ENCODE measurements at regions not wholly inside any gene's neighbourhood (a gene's known extent, or its start where the extent isn't known, plus 50 kb on each side); places are given as distances from the start of the nearest gene placed in this dataset.

DNA sequence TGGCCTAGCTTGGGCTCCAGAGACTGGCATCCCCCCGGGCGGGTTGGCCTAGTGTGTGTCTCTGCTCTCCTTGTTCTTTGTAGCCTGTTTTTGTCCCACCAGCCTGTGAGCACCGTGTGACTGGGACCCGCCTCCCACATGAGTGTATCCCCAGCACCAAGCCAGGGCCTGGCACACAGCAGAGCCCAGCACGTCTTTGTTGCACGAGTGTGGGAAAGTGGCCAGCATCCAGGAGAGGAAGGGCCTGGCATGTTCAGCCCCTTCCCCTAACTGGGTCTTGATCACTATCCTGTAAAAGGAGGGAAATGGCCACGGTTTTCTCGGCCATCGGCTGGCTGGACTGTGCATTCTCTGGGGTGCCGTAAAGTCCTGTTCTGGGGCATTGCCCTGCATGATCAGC lies 290.1 kb downstream of the BMP7 start:
- TF ChIP-seq EZH2 (IDR thresholded peaks at IDR 0.05; ENCODE audit: borderline replicate concordance, low read depth, low read length, poor library complexity, severe bottlenecking) = no peak
- TF ChIP-seq, protein P1, sequence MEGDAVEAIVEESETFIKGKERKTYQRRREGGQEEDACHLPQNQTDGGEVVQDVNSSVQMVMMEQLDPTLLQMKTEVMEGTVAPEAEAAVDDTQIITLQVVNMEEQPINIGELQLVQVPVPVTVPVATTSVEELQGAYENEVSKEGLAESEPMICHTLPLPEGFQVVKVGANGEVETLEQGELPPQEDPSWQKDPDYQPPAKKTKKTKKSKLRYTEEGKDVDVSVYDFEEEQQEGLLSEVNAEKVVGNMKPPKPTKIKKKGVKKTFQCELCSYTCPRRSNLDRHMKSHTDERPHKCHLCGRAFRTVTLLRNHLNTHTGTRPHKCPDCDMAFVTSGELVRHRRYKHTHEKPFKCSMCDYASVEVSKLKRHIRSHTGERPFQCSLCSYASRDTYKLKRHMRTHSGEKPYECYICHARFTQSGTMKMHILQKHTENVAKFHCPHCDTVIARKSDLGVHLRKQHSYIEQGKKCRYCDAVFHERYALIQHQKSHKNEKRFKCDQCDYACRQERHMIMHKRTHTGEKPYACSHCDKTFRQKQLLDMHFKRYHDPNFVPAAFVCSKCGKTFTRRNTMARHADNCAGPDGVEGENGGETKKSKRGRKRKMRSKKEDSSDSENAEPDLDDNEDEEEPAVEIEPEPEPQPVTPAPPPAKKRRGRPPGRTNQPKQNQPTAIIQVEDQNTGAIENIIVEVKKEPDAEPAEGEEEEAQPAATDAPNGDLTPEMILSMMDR (conservative IDR thresholded peaks at IDR 0.05; ENCODE audit: low read depth, low read length) = no peak
- H3K36me3 ChIP-seq (ENCODE audit: insufficient read depth, low read length, poor library complexity, severe bottlenecking) = no peaks in the 10 kb centered on the region
- CTCF ChIA-PET = interaction anchor here (0.6 kb wide), 1 partner anchor 814 kb away, joined by 3 read pairs; no protein-coding TSS in a partner anchor
- H3K27ac ChIP-seq (ENCODE audit: low read depth, low read length, poor library complexity, severe bottlenecking) = no peak overlapping the region
- BruUV-seq (replicated peaks) = no TSS peak
- POLR2A ChIA-PET (ENCODE audit: low non-redundant PET) = no interaction called here
- H3K27me3 ChIP-seq (replicated peaks; ENCODE audit: insufficient read depth, low read depth, low read length, poor library complexity) = peaks cover 76% of the 10 kb centered on the region
- no peaks in the 10 kb centered on the region for H3K9me3 ChIP-seq (ENCODE audit: low read depth, low read length, poor library complexity, severe bottlenecking)
- H3K4me1 ChIP-seq (ENCODE audit: insufficient read depth, low read length, poor library complexity, severe bottlenecking) = no peaks in the 10 kb centered on the region
- intact Hi-C loops (cut with micrococcal nuclease; ENCODE audit: unreplicated experiment) = loop anchor here (10.0 kb wide), 1 partner anchor 342 kb away; no protein-coding TSS in a partner anchor
- no peak overlapping the region for H3K4me3 ChIP-seq (ENCODE audit: low read depth, low read length, poor library complexity, severe bottlenecking)
- no peak for DNase-seq (ENCODE audit: low spot score)

DNA sequence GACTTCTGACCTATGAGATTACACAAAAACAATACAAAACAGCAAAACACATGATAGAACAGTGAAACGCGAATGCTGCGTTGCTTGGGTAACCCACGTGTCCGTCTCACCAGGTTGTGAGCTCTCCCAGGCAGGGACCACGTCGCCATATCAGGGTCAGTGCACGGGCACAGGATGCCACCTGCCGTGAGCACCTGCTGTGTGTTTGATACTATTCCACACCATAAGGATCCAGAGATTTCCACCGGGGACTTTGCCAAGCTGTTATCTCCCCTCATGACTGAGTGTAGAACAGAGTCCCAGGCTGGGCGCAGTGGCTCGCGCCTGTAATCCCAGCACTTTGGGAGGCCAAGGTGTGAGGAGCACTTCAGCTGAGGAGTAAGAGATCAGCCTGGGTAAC lies 288.0 kb downstream of the BMP7 start:
- BruUV-seq (replicated peaks) = no TSS peak
- Histone ChIP-seq H3K36me3 (ENCODE audit: insufficient read depth, low read length, poor library complexity, severe bottlenecking) (no peaks in the 10 kb centered on the region), H3K27ac (ENCODE audit: low read depth, low read length, poor library complexity, severe bottlenecking) (no peak overlapping the region), H3K9me3 (ENCODE audit: low read depth, low read length, poor library complexity, severe bottlenecking) (no peaks in the 10 kb centered on the region), H3K27me3 (replicated peaks; ENCODE audit: insufficient read depth, low read depth, low read length, poor library complexity) (peaks cover 66% of the 10 kb centered on the region), H3K4me1 (ENCODE audit: insufficient read depth, low read length, poor library complexity, severe bottlenecking) (no peaks in the 10 kb centered on the region), H3K4me3 (ENCODE audit: low read depth, low read length, poor library complexity, severe bottlenecking) (no peak overlapping the region)
- intact Hi-C loops (cut with micrococcal nuclease; ENCODE audit: unreplicated experiment) = loop anchor here (10.0 kb wide), 1 partner anchor 344 kb away; no protein-coding TSS in a partner anchor
- no peak for DNase-seq (ENCODE audit: low spot score)
- ChIA-PET POLR2A (ENCODE audit: low non-redundant PET) (no interaction called here), CTCF (no interaction called here)
- TF ChIP-seq, protein P1 (conservative IDR thresholded peaks at IDR 0.05; ENCODE audit: low read depth, low read length) = no peak
- no peak for TF ChIP-seq EZH2 (IDR thresholded peaks at IDR 0.05; ENCODE audit: borderline replicate concordance, low read depth, low read length, poor library complexity, severe bottlenecking)

DNA sequence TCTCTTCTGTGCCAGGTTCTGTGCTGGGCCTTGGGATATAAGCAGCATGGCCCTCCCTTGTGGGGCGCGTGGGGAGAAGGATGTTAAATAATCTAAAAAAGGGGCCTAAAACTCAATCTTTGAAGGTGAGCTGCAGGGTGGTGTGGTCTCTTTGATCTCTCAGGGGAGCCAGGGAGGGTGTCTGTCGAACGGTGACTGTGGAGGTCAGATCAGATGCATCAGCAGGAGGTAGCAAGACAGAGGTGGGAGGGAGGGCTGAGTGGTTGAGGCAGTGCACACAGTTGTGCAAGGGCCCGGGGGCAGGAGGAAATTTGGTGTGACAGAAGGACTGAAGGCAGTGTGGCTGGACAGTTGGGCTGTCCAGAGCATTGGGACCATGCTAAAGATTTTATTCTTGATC lies 287.3 kb downstream of the BMP7 start:
- Histone ChIP-seq H3K4me1 (ENCODE audit: insufficient read depth, low read length, poor library complexity, severe bottlenecking) (no peaks in the 10 kb centered on the region), H3K27me3 (replicated peaks; ENCODE audit: insufficient read depth, low read depth, low read length, poor library complexity) (peaks cover 60% of the 10 kb centered on the region), H3K36me3 (ENCODE audit: insufficient read depth, low read length, poor library complexity, severe bottlenecking) (no peaks in the 10 kb centered on the region), H3K27ac (ENCODE audit: low read depth, low read length, poor library complexity, severe bottlenecking) (no peak overlapping the region), H3K4me3 (ENCODE audit: low read depth, low read length, poor library complexity, severe bottlenecking) (no peak overlapping the region), H3K9me3 (ENCODE audit: low read depth, low read length, poor library complexity, severe bottlenecking) (no peaks in the 10 kb centered on the region)
- ChIA-PET CTCF (no interaction called here), POLR2A (ENCODE audit: low non-redundant PET) (no interaction called here)
- BruUV-seq (replicated peaks) = no TSS peak
- intact Hi-C loops (cut with micrococcal nuclease; ENCODE audit: unreplicated experiment) = loop anchor here (10.0 kb wide), 1 partner anchor 344 kb away; no protein-coding TSS in a partner anchor
- TF ChIP-seq EZH2 (IDR thresholded peaks at IDR 0.05; ENCODE audit: borderline replicate concordance, low read depth, low read length, poor library complexity, severe bottlenecking) = no peak
- TF ChIP-seq, protein P1 (conservative IDR thresholded peaks at IDR 0.05; ENCODE audit: low read depth, low read length) = no peak
- DNase-seq (ENCODE audit: low spot score) = no peak
